GM23338 (cell line): ENCODE measurements at regions not wholly inside any gene's neighbourhood (a gene's known extent, or its start where the extent isn't known, plus 50 kb on each side); places are given as distances from the start of the nearest gene placed in this dataset.

ENCODE experiments used
- ATAC-seq: fragments of 200-7000 bp; cut with Tn5 transposase; 3 replicates; pipeline ENCODE4 v1.9.1; 2020
- DNase-seq: peaks from one replicate; pipeline ENCODE4 v3.0.0-alpha.2; 2015; ENCODE audit warnings: low spot score
- H2AFZ ChIP-seq: fragments of 200-600 bp; sonication (generic); 2 replicates; pipeline ENCODE4 v1.8.0; 2016; ENCODE audit warnings: antibody characterized with exemption, mild to moderate bottlenecking, moderate library complexity
- H3F3A ChIP-seq: fragments of 200-600 bp; sonication (generic); replicated peaks from 2 replicates; pipeline ENCODE4 v1.8.0; 2017; ENCODE audit warnings: antibody characterized with exemption, mixed run types, low read depth
- H3K27ac ChIP-seq: fragments of 200-600 bp; sonication (generic); 2 replicates; pipeline ENCODE4 v1.6.1; 2016; ENCODE audit warnings: low read depth
- H3K27me3 ChIP-seq: fragments of 200-600 bp; sonication (generic); 2 replicates; pipeline ENCODE4 v1.8.0; 2016; ENCODE audit warnings: mild to moderate bottlenecking, mixed run types, moderate library complexity; ENCODE audit not compliant: insufficient read depth
- H3K36me3 ChIP-seq: fragments of 200-600 bp; sonication (generic); 2 replicates; pipeline ENCODE4 v1.8.0; 2016; ENCODE audit warnings: mild to moderate bottlenecking; ENCODE audit not compliant: insufficient read depth
- H3K4me1 ChIP-seq: fragments of 200-600 bp; sonication (generic); 2 replicates; pipeline ENCODE4 v1.8.0; 2016; ENCODE audit warnings: mild to moderate bottlenecking, moderate library complexity; ENCODE audit not compliant: insufficient read depth
- H3K4me2 ChIP-seq: fragments of 200-600 bp; sonication (generic); 2 replicates; pipeline ENCODE4 v1.7.1; 2017; ENCODE audit warnings: mixed run types
- H3K4me3 ChIP-seq: fragments of 200-600 bp; sonication (generic); 2 replicates; pipeline ENCODE4 v1.6.1; 2016; ENCODE audit warnings: mixed run types
- H3K79me2 ChIP-seq: fragments of 200-600 bp; sonication (generic); replicated peaks from 2 replicates; pipeline ENCODE4 v1.8.0; 2017; ENCODE audit warnings: mild to moderate bottlenecking; ENCODE audit not compliant: insufficient read depth
- H3K9me2 ChIP-seq: fragments of 200-600 bp; sonication (generic); 2 replicates; pipeline ENCODE4 v1.8.0; 2017; ENCODE audit not compliant: insufficient read depth
- H4K20me1 ChIP-seq: fragments of 200-600 bp; sonication (generic); replicated peaks from 2 replicates; pipeline ENCODE4 v1.8.0; 2017; ENCODE audit warnings: mild to moderate bottlenecking; ENCODE audit not compliant: insufficient read depth
- H3K27ac Mint-ChIP-seq: 2 replicates; pipeline ENCODE4 v1.8.0; 2020; ENCODE audit warnings: inconsistent platforms, mild to moderate bottlenecking, moderate library complexity, mixed read lengths
- H3K27me3 Mint-ChIP-seq: 3 replicates; pipeline ENCODE4 v1.8.0; 2022; ENCODE audit warnings: low read depth, mild to moderate bottlenecking, moderate library complexity, mixed read lengths, inconsistent platforms; ENCODE audit not compliant: insufficient read depth, poor library complexity
- H3K36me3 Mint-ChIP-seq: 3 replicates; pipeline ENCODE4 v1.8.0; 2021; ENCODE audit warnings: low read depth, mild to moderate bottlenecking, inconsistent platforms, moderate library complexity, mixed read lengths
- H3K4me1 Mint-ChIP-seq: 3 replicates; pipeline ENCODE4 v1.8.0; 2020; ENCODE audit warnings: mild to moderate bottlenecking, inconsistent platforms, mixed read lengths
- H3K4me3 Mint-ChIP-seq: 3 replicates; pipeline ENCODE4 v1.8.0; 2021; ENCODE audit warnings: moderate library complexity, mild to moderate bottlenecking, inconsistent platforms, mixed read lengths
- H3K9me3 Mint-ChIP-seq: 3 replicates; pipeline ENCODE4 v1.8.0; 2020; ENCODE audit warnings: moderate library complexity, mild to moderate bottlenecking, inconsistent platforms, mixed read lengths
- CREB1 ChIP-seq: fragments of 250-450 bp; sonication (Bioruptor Pico); IDR thresholded peaks from 2 replicates; pipeline ENCODE4 v1.5.0; 2020; ENCODE audit warnings: low read depth, mild to moderate bottlenecking, moderate library complexity
- CTCF ChIP-seq, 2 experiments: fragments of 200-600 bp in 1 of 2; sonication (generic) in 1 of 2; conservative IDR thresholded peaks; 2 replicates each; pipeline versions ENCODE4 v1.5.1 to v1.6.1; 2016 to 2017; ENCODE audit warnings: antibody characterized with exemption in 2 of 2, low read depth in 2 of 2, mild to moderate bottlenecking in 2 of 2, moderate library complexity in 1 of 2
- ETS1 ChIP-seq: IDR thresholded peaks from 2 replicates; pipeline ENCODE4 v1.6.1; 2016; ENCODE audit warnings: antibody characterized with exemption
- EZH2 ChIP-seq: fragments of 200-600 bp; sonication (generic); IDR thresholded peaks from one replicate; pipeline ENCODE4 v1.8.0; 2017; ENCODE audit warnings: antibody characterized with exemption, mild to moderate bottlenecking, low read depth; ENCODE audit not compliant: unreplicated experiment
- EZH2phosphoT487 ChIP-seq: fragments of 200-600 bp; sonication (generic); IDR thresholded peaks from one replicate; pipeline ENCODE4 v1.8.1; 2018; ENCODE audit warnings: antibody characterized with exemption; ENCODE audit not compliant: unreplicated experiment
- JUNB ChIP-seq: IDR thresholded peaks from one replicate; pipeline ENCODE4 v1.6.1; 2016; ENCODE audit warnings: antibody characterized with exemption; ENCODE audit not compliant: unreplicated experiment
- NANOG ChIP-seq: IDR thresholded peaks from 2 replicates; pipeline ENCODE4 v1.6.1; 2016; ENCODE audit warnings: antibody characterized with exemption, borderline replicate concordance
- POLR2AphosphoS5 ChIP-seq: IDR thresholded peaks from 2 replicates; pipeline ENCODE4 v1.6.1; 2016; ENCODE audit warnings: antibody characterized with exemption, low read depth
- REST ChIP-seq: IDR thresholded peaks from one replicate; pipeline ENCODE4 v1.6.1; 2018; ENCODE audit warnings: antibody characterized with exemption; ENCODE audit not compliant: unreplicated experiment
- STAT1 ChIP-seq: IDR thresholded peaks from one replicate; pipeline ENCODE4 v1.6.1; 2016; ENCODE audit warnings: antibody characterized with exemption; ENCODE audit not compliant: unreplicated experiment
- ZNF114 ChIP-seq: fragments of 250-450 bp; sonication (Bioruptor Pico); IDR thresholded peaks from 2 replicates; pipeline ENCODE4 v1.5.0; 2020; ENCODE audit warnings: mild to moderate bottlenecking, moderate library complexity
- ZNF331 ChIP-seq: fragments of 250-450 bp; sonication (Bioruptor Pico); IDR thresholded peaks from 2 replicates; pipeline ENCODE4 v1.5.0; 2020; ENCODE audit warnings: low read depth, mild to moderate bottlenecking, moderate library complexity
- ZNF462 ChIP-seq: fragments of 250-450 bp; sonication (Bioruptor Pico); IDR thresholded peaks from 2 replicates; pipeline ENCODE4 v1.5.0; 2020; ENCODE audit warnings: mild to moderate bottlenecking, moderate library complexity

DNA sequence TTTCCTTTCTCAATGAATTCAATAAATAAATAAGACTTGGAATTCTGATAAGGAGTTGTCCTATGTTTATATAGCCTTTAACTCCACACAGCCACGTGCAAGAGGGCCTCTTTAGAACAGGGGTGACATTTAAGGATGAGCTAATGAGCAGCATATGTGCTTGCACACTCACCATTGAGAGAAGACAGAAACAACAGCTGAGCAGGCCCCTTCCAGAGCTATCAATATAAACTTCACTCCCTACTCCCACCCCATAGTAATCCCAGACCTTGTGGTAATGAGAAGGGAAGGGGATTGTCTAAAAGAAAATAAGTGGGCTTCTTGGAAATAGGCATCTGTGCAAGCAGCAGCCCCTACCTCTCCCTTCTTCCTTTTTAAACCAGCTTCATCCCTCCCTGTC lies 176.0 kb downstream of the SEC16B start:
- no peak overlapping the region for H3K4me2 ChIP-seq
- peak overlapping the region; percentile 82 for H3K27ac Mint-ChIP-seq

More for the DNA sequence above, 176.0 kb downstream of the SEC16B start:
- DNase-seq (no peak), ATAC-seq (no peak)
- H3K27ac ChIP-seq, result peak overlapping the region; percentile 87
- Mint-ChIP-seq H3K36me3 (peaks cover 15% of the 10 kb centered on the region), H3K27me3 (peaks cover 14% of the 10 kb centered on the region), H3K9me3 (peaks cover 18% of the 10 kb centered on the region), H3K4me3 (no peak overlapping the region), H3K4me1 (peaks cover 30% of the 10 kb centered on the region)
- TF ChIP-seq ZNF331 (CRISPR knock-in tag) (no peak), REST (no peak), NANOG (no peak), JUNB (no peak), CREB1 (CRISPR knock-in tag) (no peak), EZH2 (no peak), CTCF (conservative IDR thresholded peaks at IDR 0.05; ENCODE audit: low read depth in 2 of 2) (no peak), STAT1 (no peak), ZNF114 (CRISPR knock-in tag) (no peak), ZNF462 (CRISPR knock-in tag) (no peak), POLR2AphosphoS5 (no peak), ETS1 (no peak), EZH2phosphoT487 (no peak)
- H3K27me3 ChIP-seq, result no peaks in the 10 kb centered on the region
- peaks cover 20% of the 10 kb centered on the region for H3K9me2 ChIP-seq
- no peaks in the 10 kb centered on the region for H3K79me2 ChIP-seq
- H3K36me3 ChIP-seq, result 0 out of 2 replicates have a peak, but pooled peaks cover 9% of the 10 kb centered on the region
- H2AFZ ChIP-seq, result no peak overlapping the region
- H3F3A ChIP-seq, result no peaks in the 10 kb centered on the region
- H3K4me3 ChIP-seq, result no peak overlapping the region
- no peaks in the 10 kb centered on the region for H4K20me1 ChIP-seq
- peaks cover 25% of the 10 kb centered on the region for H3K4me1 ChIP-seq
